Kidney tubule cell (primary cell): ENCODE measurements at regions not wholly inside any gene's neighbourhood (a gene's known extent, or its start where the extent isn't known, plus 50 kb on each side); places are given as distances from the start of the nearest gene placed in this dataset.
A peak's percentile ranks its signal among the peaks of the same experiment; 100 is the strongest.
"Not testable (repeated sequence)": the region's sequence is repeated elsewhere in the genome, so short reads cannot be mapped to it uniquely, and the experiment has no call there.

Source experiments
- DNase-seq: peaks from one replicate; pipeline ENCODE4 v3.0.0-alpha.2; 2018; ENCODE audit warnings: low spot score

GRCh38 chr7:12884856-12885440, 197.5 kb downstream of the ARL4A start:
- peak; percentile 75 for DNase-seq

DNA sequence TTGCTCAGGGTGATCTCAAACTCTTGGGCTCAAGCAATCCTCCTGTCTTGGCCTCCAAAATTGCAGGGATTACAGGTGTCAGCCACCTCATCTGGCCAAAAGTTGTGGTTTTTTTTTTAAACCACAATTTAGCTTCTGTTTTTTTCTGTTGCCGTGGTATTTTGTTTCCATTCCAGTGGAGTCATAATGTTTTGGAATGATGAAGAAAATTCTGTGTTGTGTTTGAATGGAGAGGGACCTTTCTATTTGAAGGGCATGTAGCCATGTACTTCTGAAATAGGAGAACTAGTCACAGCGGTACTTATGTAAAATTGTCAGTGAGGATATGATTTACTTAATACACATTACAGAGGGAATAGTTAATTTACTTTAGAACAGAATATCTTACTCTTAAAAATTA, 201.3 kb downstream of the ARL4A start:
- DNase-seq: peak; percentile 47

DNA sequence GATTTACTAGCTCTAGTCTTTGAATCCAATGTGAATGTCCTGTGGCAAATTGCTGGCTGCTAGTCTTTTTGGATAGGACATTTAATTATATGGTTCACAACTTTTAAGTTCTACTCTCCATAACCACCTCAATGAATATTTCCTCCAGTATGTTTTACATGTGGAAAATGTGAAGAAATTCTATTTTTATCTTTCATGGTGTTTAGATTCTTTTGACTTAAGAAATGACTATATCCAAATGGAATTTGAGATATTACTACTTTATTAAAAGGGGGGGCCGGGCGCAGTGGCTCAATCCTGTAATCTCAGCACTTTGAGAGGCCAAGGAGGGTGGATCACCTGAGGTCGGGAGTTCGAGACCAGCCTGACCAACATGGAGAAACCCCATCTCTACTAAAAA, 202.0 kb downstream of the ARL4A start:
- no peak for DNase-seq

DNA sequence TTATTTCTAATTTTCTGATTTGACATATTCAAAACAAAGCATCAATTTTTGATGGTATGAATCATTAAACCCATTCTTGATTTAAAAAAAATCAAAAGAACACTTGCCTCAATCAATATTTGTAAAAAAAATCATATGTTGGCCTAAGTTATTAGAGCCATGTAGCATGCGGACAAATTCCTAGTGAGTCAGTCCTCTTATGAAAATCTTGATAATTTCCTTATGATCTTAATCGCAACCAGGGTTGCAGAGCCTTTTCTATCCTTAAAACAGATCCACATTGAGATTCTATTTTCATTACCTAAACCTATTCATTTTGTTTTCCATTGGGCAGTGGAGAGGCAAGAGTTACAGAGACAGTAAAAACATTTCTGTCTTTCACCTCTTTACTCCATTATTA, 203.2 kb downstream of the ARL4A start:
- DNase-seq: no peak

DNA sequence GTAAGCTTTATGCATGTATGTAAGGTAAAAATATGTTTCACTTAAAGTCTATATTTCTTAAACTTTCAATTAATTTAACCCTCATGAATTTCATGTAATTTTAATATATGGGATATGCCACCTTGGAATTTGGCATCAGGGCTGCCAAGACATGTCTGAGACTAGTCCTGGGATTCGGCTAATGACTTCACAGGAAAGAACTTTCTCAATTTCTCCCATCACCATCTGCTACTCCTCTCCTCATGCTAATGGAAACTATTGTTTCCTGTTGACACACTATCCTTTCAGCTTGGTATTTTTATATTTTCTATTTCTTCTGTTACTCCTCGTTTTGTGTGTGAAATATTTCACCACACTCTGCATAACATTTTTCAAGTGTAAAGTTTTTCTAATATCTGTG, 205.9 kb downstream of the ARL4A start:
- no peak for DNase-seq

GRCh38 chr7:12895296-12895695, 207.9 kb downstream of the ARL4A start:
- no peak for DNase-seq

GRCh38 chr7:12896316-12896715, 208.9 kb downstream of the ARL4A start:
- DNase-seq: no peak

- no peak for DNase-seq
Observed at GRCh38 chr7:12898004-12898403, 210.6 kb downstream of the ARL4A start.

DNA sequence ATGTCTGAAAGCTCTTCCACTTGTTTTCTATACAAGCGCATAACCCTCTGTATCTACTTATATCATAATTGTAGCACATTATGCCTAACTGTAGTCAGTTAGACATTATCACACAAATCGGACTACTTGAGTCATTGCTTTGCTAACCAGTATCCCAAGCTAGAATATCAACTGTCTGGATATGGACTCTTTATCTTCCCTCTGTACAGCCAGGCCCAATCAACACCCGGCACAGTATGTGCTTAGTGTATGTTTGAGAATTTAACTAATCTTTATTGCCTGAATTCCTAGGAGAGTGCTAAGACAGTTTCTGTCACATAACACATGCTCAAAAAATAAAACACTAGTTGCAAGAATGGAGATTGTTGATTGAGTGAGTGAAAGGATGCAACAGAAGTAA, 211.2 kb downstream of the ARL4A start:
- DNase-seq: no peak

DNA sequence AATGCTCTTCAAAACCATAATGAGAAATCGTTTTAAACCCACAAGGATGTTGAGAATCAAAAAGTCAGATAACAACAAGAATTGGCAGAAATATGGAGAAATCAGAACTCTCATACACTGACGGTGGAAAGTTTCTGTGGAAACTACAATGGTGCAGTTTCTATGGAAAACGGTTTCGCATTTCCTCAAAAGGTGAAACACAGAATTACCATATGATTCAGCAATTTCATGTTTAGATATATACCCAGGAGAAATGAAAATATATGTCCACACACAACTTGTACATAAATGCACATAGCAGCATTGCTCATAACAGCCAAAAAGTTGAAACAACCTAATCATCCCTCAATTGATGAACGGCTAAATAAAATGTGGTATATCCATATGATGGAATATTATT, 218.2 kb downstream of the ARL4A start:
- DNase-seq: no peak

DNA sequence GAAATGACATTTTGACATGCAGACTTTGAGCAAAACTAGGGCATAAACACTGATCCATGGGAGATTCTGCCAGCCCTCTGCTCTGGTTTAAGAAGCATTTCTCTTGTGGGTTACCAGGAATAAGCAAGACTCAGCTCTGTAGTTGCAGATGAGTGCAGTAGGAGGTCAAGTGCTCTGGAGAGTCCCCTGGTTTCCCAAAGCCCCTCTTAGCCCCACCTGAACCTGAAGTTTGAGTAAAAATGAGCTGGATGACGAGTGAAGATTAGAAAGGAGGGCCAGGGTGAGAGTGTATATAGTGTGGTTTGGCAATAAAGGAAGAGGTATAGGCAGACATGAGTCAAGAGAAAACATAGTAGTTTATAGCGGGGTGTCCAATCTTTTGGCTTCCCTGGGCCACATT, 220.3 kb downstream of the ARL4A start:
- DNase-seq: no peak

DNA sequence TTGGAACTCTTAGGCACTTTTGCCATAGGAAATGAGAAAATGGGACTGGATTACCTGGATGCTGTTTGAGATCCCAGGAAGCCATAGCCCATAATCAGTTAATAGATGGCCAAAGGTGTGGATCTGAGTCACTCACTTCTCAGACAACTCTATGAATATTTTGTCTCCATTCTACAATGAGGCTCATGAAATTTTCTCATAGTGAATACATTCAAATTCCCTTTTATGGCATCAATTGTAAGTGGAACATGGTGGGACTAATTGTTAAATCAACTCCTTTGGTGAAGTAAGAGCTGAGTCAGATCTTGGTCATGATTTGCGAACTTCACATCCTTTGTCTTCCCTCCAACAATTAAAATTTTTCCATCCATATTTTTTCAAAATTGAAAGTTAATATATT, 222.1 kb downstream of the ARL4A start:
- DNase-seq: peak; percentile 76

- DNase-seq: no peak
Observed at GRCh38 chr7:12911053-12911452, 223.6 kb downstream of the ARL4A start.

DNA sequence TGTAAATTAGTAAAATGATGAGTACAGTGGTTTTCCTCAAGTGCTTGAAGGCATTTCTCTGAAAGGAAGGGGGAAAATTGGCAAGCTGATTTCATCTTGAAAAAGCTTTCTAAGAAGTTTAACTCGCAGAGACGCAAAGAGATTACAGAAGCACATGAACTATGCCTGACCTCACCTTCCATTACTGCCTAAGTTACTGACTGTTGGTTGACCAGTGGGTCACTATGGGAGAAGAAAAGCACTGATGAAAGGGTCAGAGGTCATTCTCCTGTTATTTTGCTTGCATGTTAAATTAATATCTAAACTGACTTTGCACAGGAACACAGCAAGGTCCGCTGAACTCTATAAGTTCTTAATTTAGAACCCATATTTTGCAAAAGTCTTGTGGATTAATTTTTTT, 225.6 kb downstream of the ARL4A start:
- DNase-seq: no peak

- DNase-seq: no peak
Observed at GRCh38 chr7:12917801-12918200, 230.4 kb downstream of the ARL4A start.

GRCh38 chr7:12921751-12922345, 234.4 kb downstream of the ARL4A start:
- no peak for DNase-seq

- DNase-seq: peak; percentile 86
Observed at GRCh38 chr7:12923971-12924370, 236.5 kb downstream of the ARL4A start.

- no peak for DNase-seq
Observed at GRCh38 chr7:12926206-12926605, 238.8 kb downstream of the ARL4A start.

GRCh38 chr7:12927635-12928434, 240.4 kb downstream of the ARL4A start:
- no peak for DNase-seq

DNA sequence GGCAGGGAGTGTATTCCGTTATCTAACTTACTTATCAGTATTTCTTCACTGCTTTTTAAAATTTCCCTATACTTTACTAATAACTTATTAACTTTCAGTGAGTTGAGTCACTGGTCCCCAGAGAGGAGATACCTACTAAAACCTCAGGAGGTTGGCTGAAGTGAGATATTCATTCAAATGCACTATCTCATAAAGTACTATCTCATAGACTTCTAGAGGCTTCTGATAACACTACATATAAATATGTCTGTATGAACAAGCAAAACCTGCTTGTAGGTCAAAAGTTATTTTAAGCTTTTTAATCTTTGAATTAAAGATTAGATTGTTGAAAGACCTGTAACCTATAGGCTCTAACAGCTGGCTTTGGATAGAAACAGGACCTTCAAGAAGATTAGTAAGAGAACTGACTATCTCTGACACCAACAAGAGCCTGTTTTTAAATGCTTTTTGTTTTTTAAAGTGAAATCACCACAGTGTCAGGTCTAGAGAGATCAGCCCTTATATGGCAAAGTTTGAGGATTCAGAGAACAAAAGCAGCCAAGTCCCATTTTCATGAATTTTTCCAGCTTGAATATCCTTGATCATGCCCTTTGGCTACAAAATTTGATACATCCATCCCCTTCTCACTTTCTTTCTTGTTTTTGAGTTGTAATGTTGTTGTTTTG, 242.2 kb downstream of the ARL4A start:
- DNase-seq: peak; percentile 53

DNA sequence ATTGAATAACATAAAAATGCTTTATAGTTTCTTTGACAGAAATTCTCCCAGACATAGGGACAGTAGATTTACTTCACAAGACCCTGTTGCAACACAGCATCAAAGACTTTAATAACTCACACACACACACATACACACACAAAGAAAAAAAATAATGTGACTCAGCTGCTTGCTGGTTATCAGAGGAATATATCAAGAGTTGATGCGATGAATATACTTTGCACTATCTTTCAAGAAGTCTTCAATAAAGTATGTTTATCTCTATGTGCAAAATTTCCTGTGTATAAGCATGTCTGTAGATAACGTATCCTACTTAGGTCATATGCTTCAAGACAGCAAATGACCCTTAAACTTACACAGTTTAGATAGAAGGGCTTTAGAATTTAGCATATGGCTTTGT, 243.1 kb downstream of the ARL4A start:
- DNase-seq: no peak

DNA sequence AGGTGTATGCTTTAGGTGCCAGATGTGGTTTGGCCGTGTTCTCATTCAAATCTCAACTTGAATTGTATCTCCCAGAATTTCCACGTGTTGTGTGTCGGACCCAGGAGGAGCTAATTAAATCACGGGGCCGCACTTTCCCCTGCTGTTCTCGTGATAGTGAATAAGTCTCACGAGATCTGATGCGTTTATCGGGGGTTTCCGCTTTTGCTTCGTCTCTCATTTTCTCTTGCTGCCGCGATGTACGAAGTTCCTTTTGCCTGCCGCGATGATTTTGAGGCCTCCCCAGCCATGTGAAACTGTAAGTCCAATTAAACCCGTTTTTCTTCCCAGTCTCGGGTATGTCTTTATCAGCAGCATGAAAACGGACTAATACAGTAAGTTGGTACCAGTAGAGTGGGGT, 244.0 kb downstream of the ARL4A start:
- not testable (repeated sequence) for DNase-seq

- DNase-seq: no peak
Observed at GRCh38 chr7:12939694-12940093, 252.3 kb downstream of the ARL4A start.
